NCI-H2107 treated with DMSO at 0.1 percent for 48 hours (cell line): ENCODE measurements at regions not wholly inside any gene's neighbourhood (a gene's known extent, or its start where the extent isn't known, plus 50 kb on each side); places are given as distances from the start of the nearest gene placed in this dataset.
"Not testable (repeated sequence)": the region's sequence is repeated elsewhere in the genome, so short reads cannot be mapped to it uniquely, and the experiment has no call there.

Experiments
- DNase-seq: peaks from one replicate; lab custom pipeline; 2025; ENCODE audit not compliant: unreplicated experiment; lab: John Stamatoyannopoulos, UW

DNA sequence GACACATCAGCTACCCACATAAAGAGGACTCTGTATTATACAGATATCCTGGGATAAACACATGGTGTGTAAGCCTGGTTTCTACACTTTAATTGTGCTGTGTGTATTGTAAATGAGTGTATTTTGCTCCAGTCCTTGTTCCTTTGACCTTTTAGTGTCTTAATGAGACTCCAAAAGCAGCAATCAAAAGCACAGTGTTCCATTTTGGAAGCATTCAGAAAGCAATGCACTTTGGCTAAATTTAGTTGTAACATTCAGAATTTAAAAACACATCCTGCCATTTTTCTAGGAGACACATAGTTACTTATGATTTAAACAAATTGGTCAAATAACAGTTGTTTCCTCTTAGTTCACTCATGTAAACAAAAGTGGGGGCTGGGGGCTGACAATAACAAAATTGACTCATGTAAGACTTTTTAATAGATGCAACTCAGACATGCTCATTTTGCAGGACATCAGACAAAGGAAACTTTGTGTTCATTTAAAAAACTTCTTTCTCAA, 122.2 kb downstream of the GPR37 start:
- DNase-seq = no peak

GRCh38 chr7:124635416-124635815, 130.2 kb downstream of the GPR37 start:
- DNase-seq = no peak

DNA sequence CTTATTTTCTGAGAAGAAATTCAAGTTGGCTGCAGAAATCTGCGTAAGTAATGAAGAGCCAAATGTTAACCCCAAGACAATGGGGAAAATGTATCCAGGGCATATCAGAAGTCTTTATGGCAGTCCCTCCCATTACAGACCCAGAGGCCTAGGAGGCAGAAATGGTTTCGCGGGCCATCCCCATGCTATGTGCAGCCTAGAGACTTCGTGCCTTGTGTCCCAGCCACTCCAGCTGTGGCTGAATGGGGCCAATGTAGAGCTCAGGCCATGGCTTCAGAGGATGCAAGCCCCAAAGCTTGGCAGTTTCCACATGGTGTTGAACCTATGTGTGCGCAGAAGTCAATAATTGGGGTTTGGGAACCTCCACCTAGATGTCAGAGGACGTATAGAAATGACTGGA, 131.9 kb downstream of the GPR37 start:
- no peak for DNase-seq

GRCh38 chr7:124630395-124630794, 135.2 kb downstream of the GPR37 start:
- DNase-seq = no peak

GRCh38 chr7:124618871-124619270, 146.7 kb downstream of the GPR37 start:
- DNase-seq = no peak

DNA sequence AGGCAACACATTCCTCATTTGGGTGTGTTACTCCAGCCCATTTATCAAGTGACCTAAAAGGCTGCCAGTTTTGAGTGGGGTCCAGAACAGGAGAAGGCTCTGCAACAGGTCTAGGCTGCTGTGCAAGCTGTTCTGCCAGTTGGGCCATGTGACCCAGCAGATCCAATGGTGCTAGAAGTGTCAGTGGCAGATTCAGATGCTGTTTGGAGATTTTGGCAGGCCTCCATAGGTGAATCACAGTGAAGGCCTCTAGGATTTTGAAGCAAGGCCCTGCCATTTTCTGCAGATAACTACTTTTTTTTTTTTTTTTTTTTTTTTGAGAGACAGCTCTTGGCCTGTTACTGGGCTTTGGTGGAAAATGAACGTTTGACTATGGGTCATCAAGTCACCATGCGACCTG, 147.5 kb downstream of the GPR37 start:
- DNase-seq = not testable (repeated sequence)

- no peak for DNase-seq
Measured at GRCh38 chr7:124603066-124603465, 162.5 kb downstream of the GPR37 start.

DNA sequence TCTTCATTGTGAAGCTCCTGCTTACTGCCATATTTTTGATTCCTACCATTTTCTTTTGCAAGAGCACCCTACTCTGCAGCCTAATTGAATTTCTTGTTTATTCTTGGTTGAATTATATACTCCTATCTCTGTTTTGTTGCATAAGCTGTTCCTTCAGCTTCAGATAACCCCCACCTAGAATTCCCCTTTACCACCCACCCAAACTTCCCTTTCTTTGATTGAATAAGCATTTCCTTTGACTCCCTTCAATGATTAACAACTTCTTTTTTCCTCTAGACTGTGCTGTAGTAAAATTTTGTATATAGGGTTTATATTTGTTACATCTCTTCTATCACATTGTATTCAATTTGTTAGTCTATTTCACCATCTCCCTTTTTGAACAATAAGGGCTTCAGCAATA, 168.1 kb downstream of the GPR37 start:
- no peak for DNase-seq

DNA sequence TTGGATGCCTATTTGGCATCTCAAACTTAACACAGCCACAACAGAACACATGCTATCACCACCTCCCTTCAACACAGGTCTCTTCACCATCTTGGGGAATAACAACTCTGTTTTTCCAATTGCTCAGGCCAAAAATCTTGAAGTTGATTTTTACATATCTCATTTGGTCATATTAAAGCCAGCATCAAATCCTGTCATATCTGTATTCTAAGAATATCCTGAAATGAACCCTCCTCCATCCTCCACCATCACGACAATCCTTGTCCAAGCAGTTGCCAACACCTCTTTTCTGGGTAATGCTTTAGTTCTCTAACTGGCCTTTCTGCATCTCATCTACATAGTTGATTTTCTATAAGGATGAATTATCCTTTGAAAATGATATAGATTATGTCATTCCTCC, 168.7 kb downstream of the GPR37 start:
- DNase-seq = no peak

GRCh38 chr7:124590814-124591213, 174.8 kb downstream of the GPR37 start:
- no peak for DNase-seq

DNA sequence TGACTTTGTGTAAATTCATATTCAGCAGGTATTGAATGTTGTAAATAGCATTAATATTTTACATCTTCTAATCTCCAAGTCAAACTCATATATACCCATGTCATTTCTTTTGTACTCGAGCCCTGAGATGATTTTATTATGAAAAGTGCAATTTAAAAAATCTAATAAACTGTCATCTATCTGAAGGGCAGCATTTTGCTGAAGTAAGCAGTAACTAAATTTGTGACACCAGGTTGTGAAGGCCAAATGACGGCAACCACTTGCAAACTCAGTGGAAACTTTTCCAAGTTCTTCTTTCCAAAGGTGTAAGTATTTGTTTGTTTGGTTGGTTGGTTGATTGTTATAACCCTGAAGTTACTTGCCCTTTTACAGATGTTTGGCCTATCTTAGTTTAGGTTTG, 188.3 kb downstream of the GPR37 start:
- DNase-seq = no peak

- DNase-seq = no peak
Measured at GRCh38 chr7:124575176-124575575, 190.4 kb downstream of the GPR37 start.

DNA sequence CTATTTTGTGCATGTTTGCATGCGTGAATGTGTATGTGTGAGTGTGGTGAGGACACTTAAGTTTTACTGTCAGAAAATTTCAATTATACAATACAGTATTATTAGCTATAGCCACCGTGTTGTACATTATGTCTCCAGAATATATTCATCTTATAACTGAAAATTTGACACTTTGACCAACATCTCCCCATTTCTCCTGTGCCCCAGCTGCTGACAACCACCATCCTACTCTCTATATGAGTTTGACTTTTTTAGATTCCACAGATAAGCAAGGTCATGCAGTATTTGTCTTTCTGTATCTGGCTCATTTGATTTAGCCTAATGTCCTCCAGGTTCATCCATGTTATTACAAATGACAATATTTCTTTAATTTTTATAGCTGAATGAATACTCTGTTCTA, 195.0 kb downstream of the GPR37 start:
- DNase-seq = no peak

DNA sequence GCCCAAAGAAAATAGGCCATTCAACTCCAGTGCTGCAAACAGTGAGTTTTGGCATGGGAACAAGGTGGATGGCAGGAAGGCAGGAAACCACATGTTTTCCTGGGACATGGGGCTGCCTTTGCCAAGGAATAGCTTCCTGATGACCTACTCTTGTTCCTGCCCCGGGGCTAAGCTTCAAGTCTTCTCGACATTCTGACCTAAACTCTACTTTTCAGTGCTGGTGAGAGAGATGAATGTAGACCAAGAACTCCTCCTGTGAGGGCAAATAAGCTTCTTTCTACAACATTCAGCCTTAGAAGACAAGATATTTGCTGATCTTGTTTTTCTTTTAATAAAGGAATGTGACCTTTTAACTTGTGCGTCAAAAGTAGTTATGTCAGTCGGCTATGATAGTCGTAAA, 199.0 kb downstream of the GPR37 start:
- DNase-seq = no peak

DNA sequence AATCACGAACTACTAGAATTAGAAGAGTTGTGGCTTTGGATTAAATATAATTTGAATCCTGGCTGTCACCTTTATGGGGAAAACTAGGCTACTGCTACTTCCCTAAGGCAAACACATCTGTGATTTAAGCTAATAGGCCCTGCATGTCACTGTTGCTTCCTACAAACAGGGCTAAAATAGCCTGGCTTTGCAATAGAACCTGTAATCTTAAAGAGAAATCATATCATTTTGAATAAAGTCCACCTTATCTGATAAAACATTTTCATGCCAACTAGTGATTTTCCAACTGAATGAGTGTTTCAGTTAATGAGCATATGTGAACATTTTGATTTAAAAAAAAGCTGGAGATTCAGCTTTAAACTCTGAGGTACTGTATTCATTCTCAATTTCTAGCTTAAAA, 208.0 kb downstream of the GPR37 start:
- no peak for DNase-seq

GRCh38 chr7:124557101-124557500, 208.5 kb downstream of the GPR37 start:
- DNase-seq = no peak

- DNase-seq = no peak
Measured at GRCh38 chr7:124553502-124553901, 212.1 kb downstream of the GPR37 start.

GRCh38 chr7:124552217-124552616, 213.4 kb downstream of the GPR37 start:
- DNase-seq = no peak

DNA sequence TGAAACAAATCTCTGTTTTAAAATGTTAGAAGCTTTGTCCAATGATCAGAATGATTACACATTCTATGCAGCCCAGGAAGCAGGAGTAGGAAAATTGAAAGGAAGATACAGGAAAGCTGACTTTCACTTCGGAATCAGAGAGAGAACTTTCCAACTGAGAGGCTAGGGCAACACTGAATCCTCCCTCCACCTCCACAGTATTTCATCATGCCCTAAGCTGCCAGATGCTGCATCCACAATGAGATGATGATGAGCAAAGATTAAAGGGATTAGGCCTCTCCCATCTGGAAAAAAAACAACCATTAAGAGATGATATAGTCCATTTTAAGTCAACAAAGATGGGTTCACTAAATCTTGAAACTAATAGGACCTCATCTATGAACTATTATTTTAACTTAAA, 215.6 kb downstream of the GPR37 start:
- DNase-seq = no peak

DNA sequence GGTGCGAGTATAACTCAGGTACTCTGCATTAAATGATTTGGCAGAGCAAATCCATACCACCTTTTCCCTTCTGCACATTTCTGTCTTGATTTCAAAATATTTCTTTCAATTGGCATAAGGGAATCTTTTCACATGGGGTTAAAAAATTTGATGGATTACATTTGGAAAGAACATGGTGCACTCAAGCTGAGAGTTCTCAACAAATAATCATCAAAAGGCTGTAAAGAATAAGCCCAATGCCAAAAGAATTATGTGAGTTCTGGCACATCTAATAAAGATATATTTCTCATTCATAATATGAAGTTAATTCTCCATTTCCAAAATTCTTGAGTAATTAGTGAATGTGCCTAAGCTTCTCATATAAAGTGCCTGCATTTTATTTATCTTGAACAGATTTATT, 223.1 kb downstream of the GPR37 start:
- no peak for DNase-seq

DNA sequence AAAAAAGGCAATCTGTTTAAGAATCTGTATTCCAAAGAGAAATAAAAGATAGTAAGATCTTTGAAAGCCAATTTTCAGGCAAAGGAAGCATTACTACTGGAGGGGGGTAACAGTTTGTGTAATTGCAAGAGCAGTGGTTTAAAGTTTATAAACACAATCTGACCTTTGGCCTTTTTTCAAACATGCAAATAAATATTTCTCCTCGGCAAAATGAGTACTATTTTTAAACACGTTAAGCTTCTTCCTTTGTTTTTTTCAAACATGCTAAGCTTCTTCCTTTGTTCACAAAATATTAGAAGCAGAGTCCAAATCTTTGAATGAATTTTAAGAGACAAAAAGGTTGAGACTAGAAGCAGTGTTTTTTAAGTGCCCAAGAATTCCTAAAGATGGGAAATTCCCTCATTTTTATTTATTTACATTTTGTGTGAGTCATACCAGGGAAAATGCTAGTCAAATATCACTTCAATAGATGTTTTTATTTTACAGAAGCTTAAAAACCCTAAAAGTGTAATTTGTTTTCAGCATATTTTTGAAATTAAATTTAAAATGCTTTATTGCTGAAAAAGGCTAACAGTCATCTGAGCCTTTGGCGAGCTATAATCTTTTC, 229.3 kb downstream of the GPR37 start:
- DNase-seq = no peak

- no peak for DNase-seq
Measured at GRCh38 chr7:124532166-124532565, 233.4 kb downstream of the GPR37 start.

DNA sequence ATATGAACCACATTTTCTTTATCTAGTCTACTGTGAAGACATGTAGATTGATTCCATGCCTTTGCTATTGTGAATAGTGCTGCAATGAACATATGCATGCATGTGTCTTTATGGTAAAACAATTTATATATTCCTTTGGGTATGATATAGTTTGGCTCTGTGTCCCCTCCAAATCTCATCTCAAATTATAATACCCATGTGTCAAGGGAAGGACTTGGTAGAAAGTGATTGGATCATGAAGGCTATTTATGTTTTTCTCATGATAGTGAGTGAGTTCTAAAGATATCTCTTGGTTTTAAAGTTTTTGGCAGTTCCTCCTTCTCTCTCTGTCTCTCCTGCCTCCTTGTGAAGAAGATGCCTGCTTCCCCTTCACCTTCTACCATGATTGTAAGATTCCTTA, 248.7 kb downstream of the GPR37 start:
- DNase-seq = no peak
